ENCODE measurements at regions not wholly inside any gene's neighbourhood (a gene's known extent, or its start where the extent isn't known, plus 50 kb on each side); places are given as distances from the start of the nearest gene placed in this dataset.
"Not testable (repeated sequence)": the region's sequence is repeated elsewhere in the genome, so short reads cannot be mapped to it uniquely, and the experiment has no call there.

DNA sequence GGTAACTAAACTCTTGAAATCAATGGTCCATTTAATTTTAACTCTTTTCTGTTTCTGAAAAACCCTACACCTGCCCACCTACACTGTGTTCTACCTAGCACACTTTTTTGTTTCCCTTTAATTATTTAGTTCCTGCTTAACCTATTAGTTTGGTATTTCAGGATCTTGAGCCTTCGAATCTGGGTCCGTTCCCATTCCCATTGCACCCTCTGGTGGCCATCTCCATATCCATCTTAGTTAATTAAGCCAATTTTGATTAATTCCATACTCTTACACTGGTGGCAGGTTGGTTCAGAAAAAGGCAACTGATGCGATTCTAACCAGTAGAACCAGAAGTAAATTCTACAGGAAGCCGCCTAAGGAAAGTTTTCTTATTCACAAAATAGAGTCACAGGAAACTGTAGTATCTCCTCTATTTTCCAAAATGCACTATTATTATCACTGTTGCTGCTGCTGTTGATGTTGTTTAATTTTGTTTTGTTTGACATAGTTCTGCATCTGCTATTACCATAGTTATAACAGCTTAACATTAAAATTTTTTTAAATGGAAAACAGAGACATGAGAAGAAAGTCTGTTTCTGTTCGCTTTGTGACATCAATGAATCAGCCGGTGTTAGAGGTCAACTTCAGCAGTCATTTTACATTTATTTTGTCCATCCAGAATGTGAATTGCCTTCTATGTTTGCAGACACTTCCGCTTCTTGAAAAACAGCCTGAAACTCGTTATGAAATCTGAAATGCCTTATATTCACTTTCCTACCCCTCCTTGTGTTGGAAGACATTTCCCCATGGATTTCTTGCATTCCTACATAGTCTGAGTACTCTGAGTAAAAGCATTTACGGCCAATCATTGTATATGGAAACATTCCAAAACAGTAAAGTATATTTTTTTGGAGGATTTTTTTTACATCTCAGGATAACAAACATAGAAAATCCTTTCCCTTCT, 115.5 kb upstream of the NCAM2 start:
- no peak for ATAC-seq
- no peak overlapping the region for H3K27ac ChIP-seq
- H3K27me3 ChIP-seq = no peaks in the 10 kb centered on the region
- no peak overlapping the region for H3K4me3 ChIP-seq
- no peaks in the 10 kb centered on the region for H3K4me1 ChIP-seq
- H3K36me3 ChIP-seq = no peaks in the 10 kb centered on the region
- no peaks in the 10 kb centered on the region for H3K9me3 ChIP-seq
- TF ChIP-seq POLR2A (IDR thresholded peaks at IDR 0.05) = no peak
- TF ChIP-seq, protein P1, sequence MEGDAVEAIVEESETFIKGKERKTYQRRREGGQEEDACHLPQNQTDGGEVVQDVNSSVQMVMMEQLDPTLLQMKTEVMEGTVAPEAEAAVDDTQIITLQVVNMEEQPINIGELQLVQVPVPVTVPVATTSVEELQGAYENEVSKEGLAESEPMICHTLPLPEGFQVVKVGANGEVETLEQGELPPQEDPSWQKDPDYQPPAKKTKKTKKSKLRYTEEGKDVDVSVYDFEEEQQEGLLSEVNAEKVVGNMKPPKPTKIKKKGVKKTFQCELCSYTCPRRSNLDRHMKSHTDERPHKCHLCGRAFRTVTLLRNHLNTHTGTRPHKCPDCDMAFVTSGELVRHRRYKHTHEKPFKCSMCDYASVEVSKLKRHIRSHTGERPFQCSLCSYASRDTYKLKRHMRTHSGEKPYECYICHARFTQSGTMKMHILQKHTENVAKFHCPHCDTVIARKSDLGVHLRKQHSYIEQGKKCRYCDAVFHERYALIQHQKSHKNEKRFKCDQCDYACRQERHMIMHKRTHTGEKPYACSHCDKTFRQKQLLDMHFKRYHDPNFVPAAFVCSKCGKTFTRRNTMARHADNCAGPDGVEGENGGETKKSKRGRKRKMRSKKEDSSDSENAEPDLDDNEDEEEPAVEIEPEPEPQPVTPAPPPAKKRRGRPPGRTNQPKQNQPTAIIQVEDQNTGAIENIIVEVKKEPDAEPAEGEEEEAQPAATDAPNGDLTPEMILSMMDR (IDR thresholded peaks at IDR 0.05) = peak in 3 of 4 experiments; percentile 24 to 48 (median 27)
- TF ChIP-seq POLR2AphosphoS5 (IDR thresholded peaks at IDR 0.05) = no peak
- WGBS, 2 donors (ENCODE audit: low coverage in 1 of 2) = 31 to 47% methylated on average over 9 of the region's 9 CpGs

DNA sequence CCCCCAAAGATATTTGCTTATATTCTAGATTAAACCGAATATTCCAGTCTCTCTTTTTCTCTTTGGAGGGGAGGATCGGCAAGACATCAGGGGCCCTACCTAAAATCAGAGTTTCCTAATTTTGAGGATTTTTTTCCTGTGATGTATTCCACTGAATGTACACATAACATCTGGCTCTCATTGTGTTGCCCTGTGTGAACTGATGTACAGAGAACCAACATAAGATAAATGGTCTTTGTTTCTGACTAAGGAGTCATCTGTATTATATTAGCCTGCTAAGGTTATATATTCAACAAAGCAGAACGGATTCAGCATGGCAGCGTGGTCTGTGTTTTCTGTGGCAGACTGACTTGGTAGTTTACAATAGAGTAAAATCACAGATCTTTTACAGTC, 114.8 kb upstream of the NCAM2 start:
- TF ChIP-seq POLR2AphosphoS5 (IDR thresholded peaks at IDR 0.05) (no peak), EP300 (IDR thresholded peaks at IDR 0.05) (no peak), POLR2A (IDR thresholded peaks at IDR 0.05) (no peak)
- TF ChIP-seq, protein P1 (IDR thresholded peaks at IDR 0.05) = no peak
- H3K4me1 ChIP-seq = no peaks in the 10 kb centered on the region
- no peaks in the 10 kb centered on the region for H3K36me3 ChIP-seq
- no peaks in the 10 kb centered on the region for H3K9me3 ChIP-seq
- H3K27me3 ChIP-seq = no peaks in the 10 kb centered on the region
- 69 to 77% methylated on average over 4 of the region's 4 CpGs for WGBS, 2 donors (ENCODE audit: low coverage in 1 of 2)
- no peak overlapping the region for H3K27ac ChIP-seq
- no peak overlapping the region for H3K4me3 ChIP-seq
- no peak for ATAC-seq

DNA sequence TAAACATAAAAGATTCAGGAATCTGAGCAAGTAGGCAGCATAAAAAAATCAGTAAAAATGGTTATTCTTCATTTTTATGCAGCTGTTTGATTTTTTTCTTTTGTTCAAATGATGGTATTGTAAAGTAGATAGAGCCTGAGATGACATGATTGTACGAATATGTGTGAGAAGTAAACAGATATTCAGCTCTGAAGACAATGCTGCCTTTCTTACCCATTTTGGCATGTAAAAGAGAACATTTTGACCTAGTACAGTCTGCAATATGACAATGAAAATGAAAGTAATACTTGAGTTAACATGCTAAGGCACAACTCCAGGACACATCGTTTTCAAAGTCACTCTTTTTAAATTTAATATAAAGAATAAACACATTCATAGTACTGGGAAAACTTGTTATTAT, 95.7 kb upstream of the NCAM2 start:
- peak overlapping the region in 1 of 4 donors; percentile 25 for H3K27ac ChIP-seq
- no peaks in the 10 kb centered on the region for H3K27me3 ChIP-seq
- no peak for ATAC-seq
- no peaks in the 10 kb centered on the region for H3K4me1 ChIP-seq
- H3K36me3 ChIP-seq = no peaks in the 10 kb centered on the region
- TF ChIP-seq POLR2A (IDR thresholded peaks at IDR 0.05) (no peak), POLR2AphosphoS5 (IDR thresholded peaks at IDR 0.05) (no peak), EP300 (IDR thresholded peaks at IDR 0.05) (no peak)
- TF ChIP-seq, protein P1 (IDR thresholded peaks at IDR 0.05) = no peak
- no peaks in the 10 kb centered on the region for H3K9me3 ChIP-seq
- 34 to 38% methylated on average over 2 of the region's 2 CpGs for WGBS, 2 donors (ENCODE audit: low coverage in 1 of 2)
- no peak overlapping the region for H3K4me3 ChIP-seq

GRCh38 chr21:20902998-20903397, 95.2 kb upstream of the NCAM2 start:
- Histone ChIP-seq H3K27me3 (no peaks in the 10 kb centered on the region), H3K9me3 (no peaks in the 10 kb centered on the region), H3K36me3 (no peaks in the 10 kb centered on the region), H3K4me3 (no peak overlapping the region), H3K27ac (peak overlapping the region in 1 of 4 donors; percentile 25), H3K4me1 (no peaks in the 10 kb centered on the region)
- no peak for ATAC-seq
- TF ChIP-seq, protein P1 (IDR thresholded peaks at IDR 0.05) = no peak
- TF ChIP-seq POLR2AphosphoS5 (IDR thresholded peaks at IDR 0.05) (no peak), EP300 (IDR thresholded peaks at IDR 0.05) (no peak), POLR2A (IDR thresholded peaks at IDR 0.05) (no peak)

DNA sequence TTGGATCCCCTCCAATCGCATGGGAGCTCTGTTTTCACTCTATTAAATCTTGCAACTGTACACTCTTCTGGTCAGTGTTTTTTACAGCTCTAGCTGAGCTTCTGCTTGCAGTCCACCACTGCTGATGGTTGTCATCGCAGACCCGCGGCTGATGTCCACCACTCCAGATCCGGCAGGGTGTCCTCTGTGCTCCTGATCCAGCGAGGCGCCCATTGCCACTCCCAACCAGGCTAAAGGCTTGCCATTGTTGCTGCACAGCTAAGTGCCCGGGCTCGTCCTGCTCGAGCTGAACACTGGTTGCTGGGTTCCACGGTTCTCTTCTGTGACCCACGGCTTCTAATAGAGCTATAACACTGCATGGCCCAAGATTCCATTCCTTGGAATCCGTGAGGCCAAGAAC, 70.7 kb upstream of the NCAM2 start:
- H3K4me3 ChIP-seq, H3K9me3 ChIP-seq, H3K36me3 ChIP-seq, H3K4me1 ChIP-seq, H3K27ac ChIP-seq, ATAC-seq, H3K27me3 ChIP-seq: not testable (repeated sequence)
- WGBS, 2 donors (ENCODE audit: low coverage in 1 of 2) = 70 to 90% methylated on average over 2 to 8 of the region's 13 CpGs

All from gastroesophageal sphincter (tissue), 4 donors.